ENCODE measurements at regions not wholly inside any gene's neighbourhood (a gene's known extent, or its start where the extent isn't known, plus 50 kb on each side); places are given as distances from the start of the nearest gene placed in this dataset.
"Not testable (repeated sequence)": the region's sequence is repeated elsewhere in the genome, so short reads cannot be mapped to it uniquely, and the experiment has no call there.

- DNase-seq, result no peak
Observed at GRCh38 chr3:104286645-104287044, 1080.1 kb upstream of the ALCAM start.

DNA sequence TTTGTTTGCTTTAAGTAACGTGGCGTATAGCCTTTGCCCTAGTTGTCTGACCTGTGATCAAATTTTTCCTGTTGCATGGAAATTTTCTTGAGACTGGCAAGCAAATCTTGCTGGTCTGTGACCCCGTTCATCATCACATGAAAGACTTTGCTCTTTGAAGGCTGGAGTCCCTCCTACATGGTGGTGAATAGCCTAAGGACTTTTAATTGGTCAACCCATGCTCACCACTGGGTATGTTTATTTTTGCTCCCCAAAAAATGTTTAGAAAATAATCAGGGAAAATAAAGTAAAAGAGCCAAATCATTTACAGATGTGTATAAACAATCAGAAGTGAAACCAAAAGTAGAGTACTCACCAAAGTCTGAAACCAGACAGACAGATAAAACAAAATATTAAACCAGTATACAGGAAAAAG lies 1075.3 kb upstream of the ALCAM start:
- ATAC-seq (peak; percentile 27), DNase-seq (no peak)
- POLR2A ChIA-PET, result no interaction called here
- Mint-ChIP-seq H3K27ac (peak overlapping the region; percentile 64), H3K4me1 (ENCODE audit: low read depth) (peaks cover 6% of the 10 kb centered on the region), H3K36me3 (ENCODE audit: low read depth) (no peaks in the 10 kb centered on the region), H3K9me3 (ENCODE audit: insufficient read depth) (peaks cover 10% of the 10 kb centered on the region), H3K4me3 (peak overlapping the region; percentile 60), H3K27me3 (ENCODE audit: low read depth) (no peaks in the 10 kb centered on the region)
- CTCF ChIA-PET, result no interaction called here

More at GRCh38 chr3:104286645-104287044, 1080.1 kb upstream of the ALCAM start:
- Mint-ChIP-seq H3K27ac (no peak overlapping the region), H3K9me3 (ENCODE audit: insufficient read depth) (peaks cover 27% of the 10 kb centered on the region), H3K27me3 (ENCODE audit: low read depth) (no peaks in the 10 kb centered on the region), H3K4me1 (ENCODE audit: low read depth) (peaks cover 4% of the 10 kb centered on the region), H3K36me3 (ENCODE audit: low read depth) (no peaks in the 10 kb centered on the region), H3K4me3 (no peak overlapping the region)
- POLR2A ChIA-PET, result no interaction called here
- ATAC-seq, result no peak
- CTCF ChIA-PET, result interaction anchor here (1.0 kb wide), 1 partner anchor 14 kb away, joined by 3 read pairs; no protein-coding TSS in a partner anchor

DNA sequence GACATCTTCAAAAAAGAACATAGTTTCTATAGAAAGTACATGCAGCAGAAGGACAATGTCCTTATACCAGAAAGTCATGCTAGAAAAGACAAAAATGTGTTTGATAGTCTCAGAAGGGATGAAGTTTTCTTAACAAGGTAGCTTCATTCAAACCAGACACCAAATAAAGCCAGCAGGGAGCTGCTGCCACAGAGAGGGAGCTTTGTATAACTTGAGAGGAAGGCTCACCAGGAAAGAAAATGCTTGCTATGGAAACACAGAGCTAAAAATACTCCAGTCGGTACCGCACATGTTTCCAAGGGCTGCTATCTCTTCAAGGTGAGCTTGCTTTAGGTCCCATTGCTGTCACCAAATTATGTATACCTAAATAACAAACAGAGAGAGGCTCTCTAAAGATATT lies 1074.8 kb upstream of the ALCAM start:
- Mint-ChIP-seq H3K27me3 (ENCODE audit: low read depth) (no peaks in the 10 kb centered on the region), H3K4me1 (ENCODE audit: low read depth) (peaks cover 6% of the 10 kb centered on the region), H3K36me3 (ENCODE audit: low read depth) (no peaks in the 10 kb centered on the region), H3K9me3 (ENCODE audit: insufficient read depth) (peaks cover 6% of the 10 kb centered on the region), H3K27ac (peak overlapping the region; percentile 64), H3K4me3 (peak overlapping the region; percentile 60)
- DNase-seq (no peak), ATAC-seq (no peak)
- ChIA-PET CTCF (no interaction called here), POLR2A (no interaction called here)

DNA sequence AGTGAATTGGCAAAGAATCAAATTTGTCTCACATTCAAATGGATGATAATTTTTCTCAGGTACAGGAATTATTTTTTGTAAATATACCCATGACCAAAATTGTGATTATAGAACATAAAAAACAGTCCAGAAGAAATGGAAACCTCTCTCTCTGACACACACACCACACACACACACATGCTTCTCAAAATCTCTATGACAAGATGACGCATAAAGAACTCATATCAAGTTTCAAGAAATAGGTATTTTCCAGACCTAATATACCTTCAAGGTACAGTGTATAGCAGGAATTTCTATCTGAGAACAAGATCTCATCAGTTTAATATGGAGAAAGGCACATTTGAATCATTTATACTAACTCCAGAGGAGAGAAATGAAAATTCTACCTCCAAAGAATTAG lies 1069.1 kb upstream of the ALCAM start:
- POLR2A ChIA-PET, result no interaction called here
- H3K4me3 Mint-ChIP-seq, result no peak overlapping the region
- no peak overlapping the region for H3K27ac Mint-ChIP-seq
- H3K4me1 Mint-ChIP-seq (ENCODE audit: low read depth), result no peaks in the 10 kb centered on the region
- DNase-seq, result no peak
- ATAC-seq, result no peak
- H3K9me3 Mint-ChIP-seq (ENCODE audit: insufficient read depth), result no peaks in the 10 kb centered on the region
- no peaks in the 10 kb centered on the region for H3K27me3 Mint-ChIP-seq (ENCODE audit: low read depth)
- no peaks in the 10 kb centered on the region for H3K36me3 Mint-ChIP-seq (ENCODE audit: low read depth)
- CTCF ChIA-PET, result no interaction called here

DNA sequence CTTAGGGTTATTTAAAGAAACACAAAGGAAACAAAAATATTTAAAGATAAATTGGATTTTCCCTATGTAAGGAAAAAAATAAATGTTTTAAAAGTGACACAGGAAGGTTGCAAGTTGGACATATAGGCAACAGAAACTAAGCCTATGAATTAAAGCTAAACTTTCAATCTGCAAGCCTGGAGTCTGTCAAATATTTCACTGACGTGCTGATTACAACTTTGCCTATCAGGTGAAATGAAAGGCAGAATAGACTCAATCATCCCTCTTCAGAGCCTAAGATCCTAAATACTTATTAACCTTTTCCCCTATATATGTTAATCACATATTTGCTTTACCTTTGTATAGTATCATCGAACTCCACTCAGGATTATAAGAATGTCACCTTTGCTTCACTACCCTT lies 1068.0 kb upstream of the ALCAM start:
- Mint-ChIP-seq H3K36me3 (ENCODE audit: low read depth) (no peaks in the 10 kb centered on the region), H3K4me3 (no peak overlapping the region), H3K4me1 (ENCODE audit: low read depth) (no peaks in the 10 kb centered on the region), H3K27ac (no peak overlapping the region), H3K27me3 (ENCODE audit: low read depth) (no peaks in the 10 kb centered on the region), H3K9me3 (ENCODE audit: insufficient read depth) (no peaks in the 10 kb centered on the region)
- POLR2A ChIA-PET, result no interaction called here
- CTCF ChIA-PET, result no interaction called here
- DNase-seq, result no peak
- ATAC-seq, result no peak

GRCh38 chr3:104316118-104316517 lies 1050.6 kb upstream of the ALCAM start:
- Mint-ChIP-seq H3K9me3 (ENCODE audit: insufficient read depth) (peaks cover 3% of the 10 kb centered on the region), H3K36me3 (ENCODE audit: low read depth) (no peaks in the 10 kb centered on the region), H3K4me3 (no peak overlapping the region), H3K4me1 (ENCODE audit: low read depth) (no peaks in the 10 kb centered on the region), H3K27ac (no peak overlapping the region), H3K27me3 (ENCODE audit: low read depth) (no peaks in the 10 kb centered on the region)
- ChIA-PET CTCF (no interaction called here), POLR2A (no interaction called here)
- ATAC-seq (no peak), DNase-seq (no peak)

DNA sequence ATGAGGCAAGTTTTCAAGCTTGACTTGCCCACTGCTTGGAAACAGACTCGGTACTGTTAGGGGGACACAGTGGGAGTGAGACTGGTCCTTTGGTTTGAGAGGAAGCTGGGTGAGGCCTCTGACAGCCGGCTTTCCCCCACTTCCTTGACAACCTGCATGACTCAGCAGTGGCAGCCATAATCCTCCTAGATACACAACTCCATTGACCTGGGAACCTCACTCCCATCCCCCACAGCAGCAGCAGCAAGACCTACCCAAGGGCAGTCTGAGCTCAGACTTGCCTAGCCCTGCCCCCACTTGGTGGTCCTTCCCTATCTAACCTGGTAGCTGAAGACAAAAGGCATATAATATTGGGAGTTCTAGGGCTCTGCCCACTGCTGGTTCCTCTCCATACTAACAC lies 1043.5 kb upstream of the ALCAM start:
- ATAC-seq (no peak), DNase-seq (no peak)
- ChIA-PET POLR2A (no interaction called here), CTCF (no interaction called here)
- Mint-ChIP-seq H3K9me3 (ENCODE audit: insufficient read depth) (peaks cover 17% of the 10 kb centered on the region), H3K36me3 (ENCODE audit: low read depth) (no peaks in the 10 kb centered on the region), H3K27me3 (ENCODE audit: low read depth) (no peaks in the 10 kb centered on the region), H3K4me3 (no peak overlapping the region), H3K4me1 (ENCODE audit: low read depth) (no peaks in the 10 kb centered on the region), H3K27ac (no peak overlapping the region)

DNA sequence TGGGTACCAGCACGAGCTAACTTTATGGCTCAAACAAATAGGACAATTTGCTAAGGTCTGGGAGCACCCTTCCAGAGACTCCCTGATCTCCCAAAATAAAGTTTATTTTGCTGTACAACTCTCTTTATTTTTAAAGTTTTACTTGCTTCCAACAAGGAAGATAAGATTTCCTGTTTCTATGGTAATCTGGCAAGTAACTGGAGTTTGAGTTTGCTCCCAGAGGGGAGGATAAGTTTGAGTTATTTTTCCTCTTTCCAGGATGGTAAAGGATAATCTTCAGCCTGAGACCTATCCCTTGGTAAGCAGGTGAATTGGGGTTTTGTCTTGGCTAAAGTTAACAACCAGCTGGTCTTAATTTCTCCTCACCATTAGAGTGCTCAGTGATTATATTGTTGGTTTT lies 1019.4 kb upstream of the ALCAM start:
- no peaks in the 10 kb centered on the region for H3K9me3 Mint-ChIP-seq (ENCODE audit: insufficient read depth)
- POLR2A ChIA-PET, result no interaction called here

DNA sequence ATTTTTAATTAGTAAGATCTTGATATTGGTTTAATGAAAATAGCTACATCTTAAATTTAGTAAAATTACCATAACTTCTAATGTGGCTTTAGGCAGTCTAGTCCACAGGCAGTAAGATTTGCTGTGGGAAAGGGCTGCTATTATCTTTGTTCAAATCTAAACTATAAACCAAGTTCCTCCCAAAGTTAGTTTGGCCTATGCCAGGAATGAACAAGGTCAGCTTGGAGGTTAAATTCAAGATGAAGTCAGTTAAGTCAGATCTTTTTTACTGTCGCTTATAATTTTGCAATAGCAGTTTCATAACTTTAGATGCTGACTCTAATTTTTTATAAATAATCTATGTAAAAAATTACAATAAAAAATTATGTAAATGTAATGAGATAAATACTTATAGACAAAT lies 1016.9 kb upstream of the ALCAM start:
- ATAC-seq (no peak), DNase-seq (no peak)
- Mint-ChIP-seq H3K4me3 (no peak overlapping the region), H3K9me3 (ENCODE audit: insufficient read depth) (no peaks in the 10 kb centered on the region), H3K36me3 (ENCODE audit: low read depth) (no peaks in the 10 kb centered on the region), H3K27me3 (ENCODE audit: low read depth) (no peaks in the 10 kb centered on the region), H3K27ac (no peak overlapping the region), H3K4me1 (ENCODE audit: low read depth) (no peaks in the 10 kb centered on the region)
- POLR2A ChIA-PET, result no interaction called here
- CTCF ChIA-PET, result no interaction called here

More for the DNA sequence above, 1019.4 kb upstream of the ALCAM start:
- H3K4me3 Mint-ChIP-seq, result no peak overlapping the region
- H3K27me3 Mint-ChIP-seq (ENCODE audit: low read depth), result no peaks in the 10 kb centered on the region
- ATAC-seq, result no peak
- H3K4me1 Mint-ChIP-seq (ENCODE audit: low read depth), result no peaks in the 10 kb centered on the region
- no peak for DNase-seq
- CTCF ChIA-PET, result no interaction called here
- no peak overlapping the region for H3K27ac Mint-ChIP-seq
- no peaks in the 10 kb centered on the region for H3K36me3 Mint-ChIP-seq (ENCODE audit: low read depth)

DNA sequence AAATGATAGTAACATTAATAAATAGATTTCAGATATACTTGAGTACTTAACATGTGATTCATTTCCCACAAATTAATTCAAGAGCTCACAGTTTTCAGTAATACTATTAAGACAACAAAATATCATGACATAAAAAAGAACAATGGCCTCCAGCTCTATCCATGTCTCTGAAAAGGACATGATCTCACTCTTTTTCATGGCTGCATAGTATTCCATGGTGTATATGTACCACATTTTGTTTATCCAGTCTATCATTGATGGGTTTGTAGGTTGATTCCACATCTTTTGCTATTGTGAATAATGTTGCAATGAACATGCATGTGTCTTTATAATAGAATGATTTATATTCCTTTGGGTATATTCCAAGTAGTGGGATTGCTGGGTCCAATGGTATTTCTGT lies 1012.8 kb upstream of the ALCAM start:
- Mint-ChIP-seq H3K4me3 (no peak overlapping the region), H3K27me3 (ENCODE audit: low read depth) (no peaks in the 10 kb centered on the region), H3K27ac (no peak overlapping the region), H3K9me3 (ENCODE audit: insufficient read depth) (no peaks in the 10 kb centered on the region), H3K36me3 (ENCODE audit: low read depth) (no peaks in the 10 kb centered on the region), H3K4me1 (ENCODE audit: low read depth) (no peaks in the 10 kb centered on the region)
- no peak for ATAC-seq
- no peak for DNase-seq
- CTCF ChIA-PET, result no interaction called here
- POLR2A ChIA-PET, result no interaction called here

GRCh38 chr3:104359546-104359945 lies 1007.2 kb upstream of the ALCAM start:
- Mint-ChIP-seq H3K4me3 (no peak overlapping the region), H3K4me1 (ENCODE audit: low read depth) (no peaks in the 10 kb centered on the region), H3K27ac (no peak overlapping the region), H3K36me3 (ENCODE audit: low read depth) (no peaks in the 10 kb centered on the region), H3K9me3 (ENCODE audit: insufficient read depth) (peaks cover 4% of the 10 kb centered on the region), H3K27me3 (ENCODE audit: low read depth) (no peaks in the 10 kb centered on the region)
- no peak for ATAC-seq
- POLR2A ChIA-PET, result no interaction called here
- CTCF ChIA-PET, result no interaction called here
- DNase-seq, result no peak

DNA sequence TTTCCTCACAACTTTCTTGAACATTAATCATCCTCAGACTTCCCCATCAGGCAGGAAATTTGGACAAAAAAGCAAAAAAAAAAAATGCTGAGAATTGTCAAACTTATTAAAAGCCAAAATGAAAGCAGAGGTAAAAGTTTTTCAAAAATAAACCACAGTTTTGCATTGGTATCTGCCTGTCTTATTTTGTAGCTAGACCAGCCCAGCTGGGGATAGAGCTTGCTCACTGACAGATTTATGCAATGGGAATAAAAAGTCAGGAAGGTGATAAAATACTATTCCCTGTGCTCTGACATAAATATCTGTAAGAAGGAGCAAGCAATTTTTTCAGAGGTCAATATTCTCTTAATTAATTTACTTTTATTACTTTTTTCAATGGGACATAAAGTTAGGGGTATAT lies 1006.7 kb upstream of the ALCAM start:
- H3K9me3 Mint-ChIP-seq (ENCODE audit: insufficient read depth), result peaks cover 4% of the 10 kb centered on the region
- no peak overlapping the region for H3K4me3 Mint-ChIP-seq
- no peaks in the 10 kb centered on the region for H3K4me1 Mint-ChIP-seq (ENCODE audit: low read depth)
- ChIA-PET POLR2A (no interaction called here), CTCF (no interaction called here)
- no peak for ATAC-seq
- H3K36me3 Mint-ChIP-seq (ENCODE audit: low read depth), result no peaks in the 10 kb centered on the region
- no peak overlapping the region for H3K27ac Mint-ChIP-seq
- H3K27me3 Mint-ChIP-seq (ENCODE audit: low read depth), result no peaks in the 10 kb centered on the region
- DNase-seq, result no peak

DNA sequence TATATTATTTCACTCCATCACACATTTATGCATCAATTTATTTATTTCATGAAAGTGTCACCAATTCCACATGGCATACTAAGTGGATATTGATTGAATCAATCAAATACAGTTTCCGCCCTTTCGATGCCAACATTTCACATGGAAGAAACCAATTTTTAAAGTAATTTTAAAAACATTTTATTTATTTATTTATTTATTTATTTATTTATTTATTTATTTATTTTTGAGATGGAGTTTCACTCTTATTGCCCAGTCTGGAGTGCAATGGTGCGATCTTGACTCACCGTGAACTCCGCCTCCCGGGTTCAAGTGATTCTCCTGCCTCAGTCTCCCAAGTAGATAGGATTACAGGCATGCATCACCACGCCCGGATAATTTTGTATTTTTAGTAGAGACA lies 1005.0 kb upstream of the ALCAM start:
- H3K36me3 Mint-ChIP-seq (ENCODE audit: low read depth); ATAC-seq; CTCF ChIA-PET; POLR2A ChIA-PET; H3K27ac Mint-ChIP-seq; DNase-seq; H3K27me3 Mint-ChIP-seq (ENCODE audit: low read depth); H3K4me3 Mint-ChIP-seq; H3K9me3 Mint-ChIP-seq (ENCODE audit: insufficient read depth); H3K4me1 Mint-ChIP-seq (ENCODE audit: low read depth): not testable (repeated sequence)
